ENCODE measurements at regions not wholly inside any gene's neighbourhood (a gene's known extent, or its start where the extent isn't known, plus 50 kb on each side); places are given as distances from the start of the nearest gene placed in this dataset.
"Not testable (repeated sequence)": the region's sequence is repeated elsewhere in the genome, so short reads cannot be mapped to it uniquely, and the experiment has no call there.

- DNase-seq: no peak
These were observed 255.6 kb downstream of the RDH14 start for GRCh38 chr2:18304849-18305248.

DNA sequence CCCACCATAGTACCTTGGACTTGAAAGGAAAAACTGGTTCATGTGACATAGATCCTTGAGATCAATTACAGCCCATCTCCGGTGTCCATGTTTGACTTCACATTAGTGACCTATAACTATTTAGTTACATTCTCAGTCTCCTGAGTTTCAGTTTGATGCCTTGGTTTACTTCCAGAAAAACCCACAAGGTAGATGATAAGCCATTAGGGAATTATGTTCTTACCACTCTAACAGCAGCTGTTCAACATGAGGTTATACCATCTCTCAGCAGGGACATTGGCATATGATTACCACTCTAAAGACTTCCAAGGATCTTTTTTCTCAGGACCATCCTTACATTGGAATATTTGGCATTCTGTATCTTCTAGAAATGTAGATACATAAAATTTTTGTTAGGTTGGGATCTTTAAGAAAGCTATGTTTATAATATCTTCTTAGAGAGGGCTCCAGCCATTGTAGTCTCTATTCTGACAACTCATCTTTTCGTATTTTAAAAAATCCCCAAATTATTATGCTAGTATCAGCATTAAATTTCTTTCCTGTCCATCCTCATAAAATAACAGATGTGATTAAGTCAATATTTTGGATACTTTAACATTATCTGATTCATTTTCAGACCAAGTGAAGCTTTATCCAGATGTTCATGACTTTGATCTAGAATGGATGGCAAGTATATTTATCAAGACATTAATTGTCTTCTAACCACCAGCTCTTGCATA lies 258.9 kb downstream of the RDH14 start:
- peak in 1 of 2 experiments; percentile 54 for DNase-seq

DNA sequence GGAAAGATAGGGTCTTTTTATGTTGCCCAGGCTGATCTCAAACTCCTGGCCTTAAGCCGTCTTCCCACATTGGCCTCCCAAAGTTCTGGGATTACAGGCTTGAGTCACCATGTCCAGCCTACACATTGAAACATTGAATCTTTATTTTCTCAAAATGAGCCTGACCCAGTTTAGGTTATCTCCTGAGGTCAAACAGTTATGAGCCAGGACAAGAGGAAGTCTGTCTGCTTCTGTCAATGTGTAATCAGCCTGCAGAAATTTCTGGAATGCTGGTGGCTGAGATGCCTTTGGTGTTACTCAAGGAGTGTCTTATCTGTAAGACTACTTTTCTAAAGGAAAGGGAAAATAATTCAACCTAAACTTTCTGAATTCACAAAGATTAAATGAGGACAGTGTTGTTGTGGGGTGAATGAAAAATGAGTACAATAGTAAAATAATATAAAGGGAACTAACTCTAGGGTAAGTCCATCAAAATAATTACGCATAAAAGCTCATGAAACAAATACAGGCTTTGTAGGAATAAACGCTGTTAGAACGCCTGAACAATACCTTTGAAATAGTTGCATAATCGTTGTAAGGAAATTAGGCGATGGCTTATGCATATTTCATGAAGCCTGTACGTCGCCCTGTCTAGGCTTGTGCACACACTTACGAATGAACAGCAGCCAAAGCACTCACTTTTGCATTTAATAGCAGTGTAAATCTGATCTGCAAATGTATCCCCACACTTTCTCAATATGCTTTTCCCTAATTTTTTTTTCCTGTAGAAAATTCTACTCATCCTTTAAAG lies 260.8 kb downstream of the RDH14 start:
- DNase-seq: peak in 1 of 2 experiments; percentile 27

DNA sequence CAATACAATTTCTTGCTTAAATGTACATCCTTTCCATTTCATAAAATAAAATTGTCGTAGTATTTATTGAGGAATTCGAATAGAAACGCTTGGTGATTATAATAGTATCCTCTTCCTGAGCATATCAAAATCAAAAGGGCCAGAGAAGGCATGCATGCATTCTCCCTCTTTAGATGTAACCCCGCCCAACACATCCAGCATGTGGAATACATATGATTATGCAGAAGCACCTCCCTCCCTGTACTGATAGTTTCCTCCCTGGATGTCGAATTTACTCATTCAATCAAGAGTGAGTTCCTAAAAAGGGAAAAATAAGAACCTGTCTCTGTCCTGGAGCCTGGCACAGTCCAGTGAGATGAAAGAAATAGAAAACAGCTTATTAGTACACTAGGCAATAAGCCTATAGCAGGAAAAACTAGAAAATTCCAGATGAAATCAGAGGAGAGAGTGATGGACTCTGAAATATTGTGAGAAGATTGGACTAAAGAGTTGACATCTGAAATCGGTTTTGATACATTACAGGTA lies 262.9 kb downstream of the RDH14 start:
- no peak for DNase-seq

DNA sequence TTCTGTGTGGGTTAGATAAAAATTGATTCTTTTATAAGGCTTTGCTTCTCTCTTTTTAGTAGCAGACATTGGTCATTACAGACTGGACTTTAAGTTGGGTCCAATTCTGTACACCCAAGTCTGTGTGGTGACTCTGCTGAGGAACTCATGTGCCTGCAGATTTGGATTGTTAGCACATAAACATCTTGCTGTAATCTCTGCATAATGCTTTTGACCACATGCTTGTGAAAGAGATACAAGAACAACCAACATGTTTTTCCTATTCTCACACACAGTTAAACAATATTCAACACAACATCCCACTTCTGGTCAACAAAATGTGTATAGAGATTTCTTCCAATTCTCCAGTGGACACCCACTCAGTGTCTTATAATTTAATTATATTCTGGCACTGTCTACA lies 270.1 kb downstream of the RDH14 start:
- DNase-seq: no peak

DNA sequence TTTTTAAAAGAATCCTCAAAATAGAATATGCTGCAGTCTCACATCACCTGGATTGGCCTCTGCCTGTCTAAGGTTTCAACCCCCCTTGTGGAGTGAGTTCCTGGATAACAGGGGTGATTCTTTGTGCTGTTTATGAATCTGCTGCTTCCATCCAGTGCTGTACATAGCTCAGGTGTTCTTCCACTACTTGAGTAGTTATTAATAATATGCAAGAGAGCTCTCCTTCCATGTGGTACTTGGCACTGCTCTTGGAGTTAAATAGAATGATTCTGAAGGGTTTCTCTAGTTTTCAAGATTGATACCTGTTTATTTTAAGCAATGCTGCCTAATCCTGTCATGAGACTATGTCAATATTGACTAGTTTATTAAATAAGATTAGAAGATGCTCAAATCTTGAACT lies 273.6 kb downstream of the RDH14 start:
- no peak for DNase-seq

DNA sequence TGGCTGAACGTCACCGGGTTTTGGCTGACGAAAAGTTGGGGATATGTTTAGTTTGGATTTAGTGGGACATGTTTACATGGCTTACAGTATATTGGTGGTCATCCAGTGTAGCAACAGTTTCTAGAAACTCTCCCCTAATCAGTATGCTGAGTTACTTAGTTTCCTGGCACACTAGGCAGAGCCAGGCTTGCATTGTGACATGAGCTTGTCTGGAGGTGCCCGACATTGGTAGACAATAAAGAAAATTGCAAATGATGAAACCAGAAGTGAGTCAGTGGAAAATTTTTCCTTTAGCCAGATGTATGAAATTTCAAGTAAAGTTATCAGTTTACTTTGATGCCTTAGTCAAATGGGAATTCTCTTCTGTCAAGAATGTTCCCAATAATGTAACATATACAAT lies 276.1 kb downstream of the RDH14 start:
- DNase-seq: no peak

DNA sequence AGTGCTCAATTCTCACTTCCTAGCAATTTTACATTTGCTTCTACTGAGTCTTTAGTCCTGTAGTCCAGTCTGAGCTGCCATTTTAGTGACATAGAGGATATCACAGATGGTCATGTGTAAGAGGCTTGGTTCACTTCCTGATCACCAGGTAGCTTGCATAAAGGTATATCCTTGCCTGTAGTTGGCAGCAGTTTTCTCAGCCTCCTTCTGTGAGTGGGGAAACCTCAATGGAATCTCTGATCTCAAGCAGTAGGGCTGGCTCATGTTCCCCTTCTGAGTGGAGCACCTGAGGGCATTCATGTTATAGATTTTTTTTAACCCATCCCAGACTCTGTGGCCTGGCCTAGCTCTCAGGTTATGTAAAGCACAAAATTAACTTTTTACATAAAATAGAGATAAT lies 278.4 kb downstream of the RDH14 start:
- DNase-seq: no peak

DNA sequence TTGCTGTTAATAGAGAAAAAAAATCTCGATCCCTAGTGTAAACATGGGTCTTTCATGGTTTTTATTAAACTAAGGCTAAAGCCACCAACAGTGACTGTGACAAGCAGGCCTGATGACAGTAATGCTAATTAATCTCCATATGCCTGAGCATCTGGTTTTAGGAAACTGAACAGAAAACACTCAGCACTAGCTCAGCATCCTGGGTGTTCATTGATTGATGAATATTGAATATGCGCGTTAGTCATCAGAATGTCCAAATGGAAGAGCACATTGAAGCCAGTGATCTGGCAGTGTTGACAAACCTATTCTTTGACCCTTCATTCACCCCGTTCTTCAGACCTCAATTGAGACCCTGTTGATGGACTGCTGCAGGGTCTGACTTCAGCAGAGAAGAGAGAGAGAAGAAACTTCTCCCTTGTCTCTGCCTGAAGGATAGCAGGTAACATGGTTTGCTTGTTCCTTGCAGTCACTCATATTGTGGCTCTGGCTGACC lies 283.8 kb downstream of the RDH14 start:
- DNase-seq: peak; percentile 56 to 75

DNA sequence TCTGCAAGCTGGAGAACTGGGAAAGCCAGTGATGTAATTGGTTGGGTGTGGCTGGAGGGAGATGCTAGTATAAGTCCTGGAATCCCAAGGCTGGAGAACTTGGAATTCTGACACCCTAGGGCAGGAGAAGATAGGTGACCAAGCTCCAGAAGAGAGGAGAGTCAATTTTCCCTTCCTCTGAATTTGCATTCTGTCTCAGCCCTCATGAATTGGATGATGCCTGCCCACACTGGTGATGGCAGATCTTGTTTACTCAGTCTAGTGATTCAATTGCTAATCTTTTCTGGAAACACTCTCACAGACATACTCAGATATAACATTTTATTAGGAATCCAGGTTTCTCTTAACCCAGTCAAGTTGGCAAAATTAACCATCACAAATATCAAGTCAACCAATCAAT lies 287.2 kb downstream of the RDH14 start:
- no peak for DNase-seq

DNA sequence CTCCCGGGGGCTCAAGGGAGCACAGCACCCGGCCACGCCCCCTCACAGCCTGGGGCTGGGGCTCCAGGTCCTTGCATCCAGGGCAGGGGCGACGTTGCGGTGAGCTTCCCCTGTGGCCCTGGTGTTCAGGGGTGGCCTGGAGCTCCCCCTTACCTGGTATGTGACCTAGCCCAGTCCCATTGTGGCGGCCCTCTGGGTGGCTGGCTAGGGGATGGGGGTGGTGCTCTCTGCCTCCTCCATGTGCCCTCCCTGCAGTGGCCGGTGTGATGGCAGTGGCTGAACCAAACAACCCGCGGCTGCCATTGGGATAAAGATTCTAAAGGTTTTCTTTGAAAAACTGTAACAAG lies 288.3 kb downstream of the RDH14 start:
- DNase-seq: no peak

- DNase-seq: no peak
These were observed 288.9 kb downstream of the RDH14 start for GRCh38 chr2:18271370-18272147.

- DNase-seq: peak; percentile 29 to 89
These were observed 292.1 kb downstream of the RDH14 start for GRCh38 chr2:18268400-18268799.

DNA sequence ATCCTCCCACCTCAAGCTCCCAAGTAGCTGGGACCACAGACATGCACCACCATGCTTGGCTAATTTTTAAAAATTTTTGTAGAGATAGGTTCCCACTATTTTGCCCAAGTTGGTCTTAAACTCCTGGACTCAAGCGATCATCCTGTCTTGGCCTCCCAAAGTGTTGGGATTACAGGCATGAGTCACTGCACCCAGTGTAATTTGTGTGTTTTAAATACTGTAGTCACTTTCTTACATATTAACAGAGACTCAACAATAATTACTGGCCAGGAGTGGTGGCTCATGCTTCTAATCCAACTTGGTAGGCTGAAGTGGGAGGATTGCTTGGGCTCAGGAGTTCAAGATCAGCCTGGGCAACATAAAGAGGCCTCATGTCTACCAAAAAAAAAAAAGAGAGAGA lies 293.0 kb downstream of the RDH14 start:
- no peak for DNase-seq

DNA sequence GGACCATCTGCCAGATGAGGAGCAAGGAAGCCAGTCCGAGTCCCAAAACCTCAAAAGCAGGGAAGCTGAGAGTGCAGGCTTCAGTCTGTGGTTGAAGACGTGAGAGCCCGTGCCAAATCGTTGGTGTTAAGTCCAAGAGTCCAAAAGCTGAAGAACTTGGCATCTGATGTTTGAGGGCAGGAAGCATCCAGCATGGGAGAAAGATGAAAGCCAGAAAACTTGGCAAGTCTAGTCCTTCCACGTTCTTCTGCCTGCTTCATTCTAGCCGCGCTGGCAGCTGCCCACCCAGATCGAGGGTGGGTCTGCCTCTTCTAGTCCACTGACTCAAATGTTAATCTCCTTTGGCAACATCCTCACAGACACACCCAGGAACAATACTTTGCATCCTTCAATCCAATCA lies 293.8 kb downstream of the RDH14 start:
- DNase-seq: not testable (repeated sequence)

DNA sequence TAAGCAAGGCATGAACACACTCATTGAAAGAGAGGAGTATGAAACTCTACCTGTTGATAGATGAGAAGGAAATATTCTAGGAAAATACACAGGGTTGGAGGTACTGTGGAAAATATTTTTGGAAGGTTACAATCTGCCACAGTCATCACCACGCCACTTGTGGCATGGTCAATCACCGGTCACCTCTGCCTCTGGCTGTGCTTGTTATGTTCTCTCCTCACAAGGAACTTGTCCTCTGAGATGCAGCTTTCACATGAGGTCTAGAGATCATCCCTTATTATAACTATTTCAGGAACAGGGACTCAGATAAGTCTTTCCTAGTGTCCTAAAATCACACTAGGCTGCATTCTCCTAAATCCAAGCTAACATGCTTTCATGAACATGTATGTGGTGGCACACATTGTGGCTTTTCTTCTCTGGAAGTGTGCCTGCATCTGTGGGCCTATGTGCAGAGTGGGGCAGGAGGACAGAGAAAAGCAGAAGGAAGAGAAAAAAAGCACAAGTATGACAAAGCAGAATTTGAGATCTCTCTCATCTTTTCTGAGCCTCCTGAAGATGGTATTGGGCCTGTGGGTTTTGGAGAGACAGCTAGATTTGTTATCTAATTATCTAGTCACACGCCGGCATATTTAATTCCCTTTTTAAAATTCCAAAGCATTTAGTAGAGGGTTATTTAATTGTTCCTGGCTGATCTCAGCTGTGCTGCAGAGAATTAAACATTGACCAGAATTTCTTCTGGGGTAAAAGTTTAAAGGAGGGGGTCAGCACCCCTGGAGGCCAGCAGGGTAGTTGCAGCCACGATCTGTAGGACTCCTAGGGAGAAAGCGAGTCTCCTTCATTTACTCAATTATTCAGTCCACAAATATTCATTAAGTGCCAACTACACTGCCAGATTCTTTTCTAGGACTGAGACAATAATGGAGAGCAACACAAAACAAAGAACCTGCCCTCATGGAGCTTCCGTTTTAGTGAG lies 294.6 kb downstream of the RDH14 start:
- no peak for DNase-seq

DNA sequence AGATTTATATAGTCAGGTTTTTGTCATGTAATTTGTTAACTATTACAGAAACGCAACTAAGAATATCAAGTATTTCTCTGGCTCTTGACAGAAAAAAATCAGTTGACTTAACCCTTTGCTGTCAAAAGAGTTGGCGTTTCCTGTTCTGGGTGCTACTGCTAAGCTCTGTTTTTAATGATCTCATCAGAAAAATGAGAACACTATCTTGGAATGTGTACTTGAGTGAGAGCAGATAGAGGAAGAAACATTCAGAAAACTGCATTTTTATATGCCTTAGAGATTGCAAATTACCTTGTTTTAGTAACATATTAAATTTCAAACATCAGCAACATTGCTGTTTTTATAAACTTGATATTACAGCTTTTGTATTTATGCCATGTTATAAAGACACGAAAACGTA lies 297.9 kb downstream of the RDH14 start:
- DNase-seq: no peak

- no peak for DNase-seq
These were observed 306.7 kb downstream of the RDH14 start for GRCh38 chr2:18253686-18254197.

GRCh38 chr2:18251486-18251885 lies 309.0 kb downstream of the RDH14 start:
- peak; percentile 20 to 59 for DNase-seq

- no peak for DNase-seq
These were observed 313.0 kb downstream of the RDH14 start for GRCh38 chr2:18247282-18248110.

DNA sequence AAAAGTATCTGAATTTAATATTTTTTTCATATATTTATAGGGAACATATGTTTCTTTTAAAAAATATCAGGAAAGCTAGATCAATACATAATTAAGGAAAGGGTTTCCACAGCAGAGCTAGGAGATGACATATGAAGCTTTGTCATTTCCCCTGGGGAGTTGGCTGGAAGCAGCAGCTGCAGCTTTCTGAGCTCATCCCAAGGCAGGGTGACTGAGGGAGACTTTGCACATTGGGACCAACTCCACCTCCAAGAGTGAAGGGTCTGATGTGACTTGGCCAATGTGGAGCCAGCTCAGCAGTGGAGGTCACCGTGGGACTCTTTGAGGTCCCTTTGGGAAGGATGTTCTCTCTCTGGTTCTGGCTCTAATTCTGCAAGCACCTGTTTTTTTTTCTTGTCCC lies 315.1 kb downstream of the RDH14 start:
- DNase-seq: peak; percentile 70 to 86

All from NCI-H524 (cell line).